ENCODE measurements at regions not wholly inside any gene's neighbourhood (a gene's known extent, or its start where the extent isn't known, plus 50 kb on each side); places are given as distances from the start of the nearest gene placed in this dataset.
"Not testable (repeated sequence)": the region's sequence is repeated elsewhere in the genome, so short reads cannot be mapped to it uniquely, and the experiment has no call there.

GRCh38 chr9:43135440-43135839, 952.0 kb downstream of the SPATA31A6 start:
- H3K9me3 ChIP-seq (ENCODE audit: control insufficient read depth, insufficient read depth, low read depth, low read length); H3K4me1 ChIP-seq (ENCODE audit: control insufficient read depth, insufficient read depth, low read length); POLR2A ChIA-PET; CTCF ChIA-PET; H3K4me3 ChIP-seq (ENCODE audit: low read depth, low read length); H3K36me3 ChIP-seq (ENCODE audit: control insufficient read depth in 2 of 2, insufficient read depth in 1 of 2, low read length in 2 of 2); H3K27ac ChIP-seq (ENCODE audit: extremely low read depth, low read depth, low read length): not testable (repeated sequence)

GRCh38 chr9:43138909-43139308, 955.5 kb downstream of the SPATA31A6 start:
- H3K27ac ChIP-seq (ENCODE audit: extremely low read depth, low read depth, low read length); H3K9me3 ChIP-seq (ENCODE audit: control insufficient read depth, insufficient read depth, low read depth, low read length); H3K36me3 ChIP-seq (ENCODE audit: control insufficient read depth in 2 of 2, insufficient read depth in 1 of 2, low read length in 2 of 2); H3K4me1 ChIP-seq (ENCODE audit: control insufficient read depth, insufficient read depth, low read length); H3K4me3 ChIP-seq (ENCODE audit: low read depth, low read length); CTCF ChIA-PET; POLR2A ChIA-PET: not testable (repeated sequence)

- H3K36me3 ChIP-seq (ENCODE audit: control insufficient read depth in 2 of 2, insufficient read depth in 1 of 2, low read length in 2 of 2); H3K4me3 ChIP-seq (ENCODE audit: low read depth, low read length); POLR2A ChIA-PET; H3K9me3 ChIP-seq (ENCODE audit: control insufficient read depth, insufficient read depth, low read depth, low read length); CTCF ChIA-PET; H3K4me1 ChIP-seq (ENCODE audit: control insufficient read depth, insufficient read depth, low read length); H3K27ac ChIP-seq (ENCODE audit: extremely low read depth, low read depth, low read length): not testable (repeated sequence)
Observed at GRCh38 chr9:43139349-43139748, 955.9 kb downstream of the SPATA31A6 start.

- POLR2A ChIA-PET; H3K4me3 ChIP-seq (ENCODE audit: low read depth, low read length); H3K27ac ChIP-seq (ENCODE audit: extremely low read depth, low read depth, low read length); H3K4me1 ChIP-seq (ENCODE audit: control insufficient read depth, insufficient read depth, low read length); H3K9me3 ChIP-seq (ENCODE audit: control insufficient read depth, insufficient read depth, low read depth, low read length); H3K36me3 ChIP-seq (ENCODE audit: control insufficient read depth in 2 of 2, insufficient read depth in 1 of 2, low read length in 2 of 2): not testable (repeated sequence)
- CTCF ChIA-PET = interaction anchor here (0.6 kb wide), 1 partner anchor 110 kb away, joined by 4 read pairs; no protein-coding TSS in a partner anchor
Observed at GRCh38 chr9:43139878-43140608, 956.6 kb downstream of the SPATA31A6 start.

All from HEK293 (cell line).